Progenitor cell of endocrine pancreas (in vitro differentiated cells): ENCODE measurements at regions not wholly inside any gene's neighbourhood (a gene's known extent, or its start where the extent isn't known, plus 50 kb on each side); places are given as distances from the start of the nearest gene placed in this dataset.

Experiments used
- DNase-seq: peaks from one replicate; pipeline ENCODE4 v3.0.0; 2021; ENCODE audit warnings: low spot score; ENCODE audit not compliant: unreplicated experiment
- H3K27ac Mint-ChIP-seq: 2 replicates; pipeline ENCODE4 v1.8.0; 2021; ENCODE audit warnings: mild to moderate bottlenecking, moderate library complexity, mixed read lengths
- H3K27me3 Mint-ChIP-seq: 2 replicates; pipeline ENCODE4 v1.8.0; 2021; ENCODE audit warnings: mixed read lengths
- H3K36me3 Mint-ChIP-seq: 2 replicates; pipeline ENCODE4 v1.8.0; 2022; ENCODE audit warnings: mixed read lengths; ENCODE audit not compliant: insufficient read depth
- H3K4me1 Mint-ChIP-seq: 2 replicates; pipeline ENCODE4 v1.8.0; 2021; ENCODE audit warnings: low read depth, mixed read lengths
- H3K4me3 Mint-ChIP-seq: 2 replicates; pipeline ENCODE4 v1.8.0; 2021; ENCODE audit warnings: low read depth, mild to moderate bottlenecking, moderate library complexity, mixed read lengths
- H3K9me3 Mint-ChIP-seq: 2 replicates; pipeline ENCODE4 v1.8.0; 2021; ENCODE audit warnings: low read depth, mixed read lengths
- TF ChIP-seq, protein P1 (sequence below): fragments of 200-600 bp; sonication (generic); IDR thresholded peaks from one replicate; pipeline ENCODE4 v1.5.0; 2021; ENCODE audit warnings: antibody characterized with exemption, mild to moderate bottlenecking; ENCODE audit not compliant: unreplicated experiment

GRCh38 chr5:116757326-116757725 is 182.7 kb upstream of the SEMA6A start:
- TF ChIP-seq, protein P1, sequence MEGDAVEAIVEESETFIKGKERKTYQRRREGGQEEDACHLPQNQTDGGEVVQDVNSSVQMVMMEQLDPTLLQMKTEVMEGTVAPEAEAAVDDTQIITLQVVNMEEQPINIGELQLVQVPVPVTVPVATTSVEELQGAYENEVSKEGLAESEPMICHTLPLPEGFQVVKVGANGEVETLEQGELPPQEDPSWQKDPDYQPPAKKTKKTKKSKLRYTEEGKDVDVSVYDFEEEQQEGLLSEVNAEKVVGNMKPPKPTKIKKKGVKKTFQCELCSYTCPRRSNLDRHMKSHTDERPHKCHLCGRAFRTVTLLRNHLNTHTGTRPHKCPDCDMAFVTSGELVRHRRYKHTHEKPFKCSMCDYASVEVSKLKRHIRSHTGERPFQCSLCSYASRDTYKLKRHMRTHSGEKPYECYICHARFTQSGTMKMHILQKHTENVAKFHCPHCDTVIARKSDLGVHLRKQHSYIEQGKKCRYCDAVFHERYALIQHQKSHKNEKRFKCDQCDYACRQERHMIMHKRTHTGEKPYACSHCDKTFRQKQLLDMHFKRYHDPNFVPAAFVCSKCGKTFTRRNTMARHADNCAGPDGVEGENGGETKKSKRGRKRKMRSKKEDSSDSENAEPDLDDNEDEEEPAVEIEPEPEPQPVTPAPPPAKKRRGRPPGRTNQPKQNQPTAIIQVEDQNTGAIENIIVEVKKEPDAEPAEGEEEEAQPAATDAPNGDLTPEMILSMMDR = no peak
- Mint-ChIP-seq H3K4me3 (no peak overlapping the region), H3K9me3 (peaks cover 5% of the 10 kb centered on the region), H3K36me3 (no peaks in the 10 kb centered on the region), H3K27ac (no peak overlapping the region), H3K4me1 (peaks cover 7% of the 10 kb centered on the region), H3K27me3 (no peaks in the 10 kb centered on the region)
- DNase-seq = no peak

DNA sequence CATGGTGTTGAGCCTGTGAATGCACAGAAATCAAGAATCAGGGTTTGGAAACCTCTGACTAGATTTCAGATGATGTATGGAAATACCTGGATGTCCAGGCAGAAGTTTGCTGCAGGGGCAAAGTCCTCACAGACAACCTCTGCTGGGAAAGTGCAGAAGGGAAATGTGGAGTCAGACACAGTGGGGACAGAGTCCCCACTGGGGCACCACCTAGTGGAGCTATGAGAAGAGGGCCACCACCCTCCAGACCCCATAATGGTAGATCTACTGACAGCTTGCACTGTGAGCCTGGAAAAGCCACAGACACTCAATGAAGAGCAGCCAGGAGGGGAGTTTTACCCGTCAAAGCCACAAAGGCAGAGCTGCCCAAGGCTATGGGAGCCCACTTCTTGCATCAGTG is 181.9 kb upstream of the SEMA6A start:
- TF ChIP-seq, protein P1 = no peak
- H3K4me1 Mint-ChIP-seq = peaks cover 7% of the 10 kb centered on the region
- H3K27me3 Mint-ChIP-seq = no peaks in the 10 kb centered on the region
- no peak overlapping the region for H3K27ac Mint-ChIP-seq
- peaks cover 5% of the 10 kb centered on the region for H3K9me3 Mint-ChIP-seq
- no peaks in the 10 kb centered on the region for H3K36me3 Mint-ChIP-seq
- no peak for DNase-seq
- no peak overlapping the region for H3K4me3 Mint-ChIP-seq

GRCh38 chr5:116754556-116754955 is 179.9 kb upstream of the SEMA6A start:
- Mint-ChIP-seq H3K27ac (no peak overlapping the region), H3K27me3 (no peaks in the 10 kb centered on the region), H3K9me3 (peaks cover 5% of the 10 kb centered on the region), H3K4me3 (no peak overlapping the region), H3K36me3 (no peaks in the 10 kb centered on the region), H3K4me1 (no peaks in the 10 kb centered on the region)
- DNase-seq = no peak
- TF ChIP-seq, protein P1 = no peak

DNA sequence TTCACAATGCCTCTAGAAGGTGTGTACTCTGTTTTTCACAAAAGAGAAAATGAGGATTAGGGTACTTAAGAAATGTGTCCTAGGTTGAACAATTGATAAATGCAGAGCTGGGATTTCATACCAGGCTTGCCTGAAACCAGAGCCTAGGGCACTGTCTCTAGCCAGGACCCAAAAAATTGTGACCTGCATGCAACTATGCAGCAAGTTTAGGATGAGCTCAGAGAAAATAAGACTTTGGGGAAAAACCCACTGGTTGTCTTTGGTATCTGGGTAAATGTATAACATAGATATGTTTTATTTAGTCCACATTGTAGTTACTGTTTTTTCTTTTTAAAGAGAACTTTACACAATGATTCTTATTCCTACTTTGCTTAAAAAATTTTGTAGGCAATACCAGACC is 177.1 kb upstream of the SEMA6A start:
- H3K27me3 Mint-ChIP-seq = no peaks in the 10 kb centered on the region
- H3K27ac Mint-ChIP-seq = no peak overlapping the region
- DNase-seq = no peak
- peaks cover 5% of the 10 kb centered on the region for H3K9me3 Mint-ChIP-seq
- H3K36me3 Mint-ChIP-seq = no peaks in the 10 kb centered on the region
- TF ChIP-seq, protein P1 = no peak
- H3K4me3 Mint-ChIP-seq = no peak overlapping the region
- no peaks in the 10 kb centered on the region for H3K4me1 Mint-ChIP-seq

GRCh38 chr5:116750631-116751580 is 176.3 kb upstream of the SEMA6A start:
- Mint-ChIP-seq H3K27ac (no peak overlapping the region), H3K36me3 (no peaks in the 10 kb centered on the region), H3K27me3 (no peaks in the 10 kb centered on the region), H3K4me3 (no peak overlapping the region), H3K4me1 (no peaks in the 10 kb centered on the region), H3K9me3 (peaks cover 5% of the 10 kb centered on the region)
- no peak for DNase-seq
- TF ChIP-seq, protein P1 = no peak
